CD4-positive, alpha-beta T cell treated with Interleukin-4 for 1 hour (primary cell): ENCODE measurements at regions not wholly inside any gene's neighbourhood (a gene's known extent, or its start where the extent isn't known, plus 50 kb on each side); places are given as distances from the start of the nearest gene placed in this dataset.
"Not testable (repeated sequence)": the region's sequence is repeated elsewhere in the genome, so short reads cannot be mapped to it uniquely, and the experiment has no call there.

Experiments used
- DNase-seq, 2 donors: peaks; one replicate each; pipeline ENCODE4 v3.0.0-alpha.2; 2020 to 2022

- DNase-seq = not testable (repeated sequence)
These were observed 95.3 kb upstream of the POTED start for GRCh38 chr21:13514308-13514707.

GRCh38 chr21:13515980-13516379 lies 93.6 kb upstream of the POTED start:
- DNase-seq = not testable (repeated sequence)

DNA sequence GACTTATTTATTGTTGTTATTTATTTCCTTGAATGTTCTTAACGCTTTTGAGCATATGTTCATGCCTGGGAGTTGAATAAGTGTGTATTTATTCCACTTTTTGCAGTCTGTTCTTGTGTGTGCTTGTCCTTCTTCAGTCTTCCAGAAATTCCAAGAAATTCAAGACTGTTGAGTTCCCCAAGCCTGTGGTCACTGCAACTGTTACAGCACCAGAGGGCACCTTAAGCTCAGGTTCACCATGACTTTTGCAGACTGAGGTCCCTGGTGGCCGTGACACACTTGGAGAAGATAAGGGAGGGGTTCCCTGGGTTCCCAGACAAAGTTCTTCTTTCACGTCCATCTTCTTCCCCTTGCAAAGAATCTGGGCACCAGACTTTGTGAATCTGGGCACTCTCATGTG lies 89.6 kb upstream of the POTED start:
- not testable (repeated sequence) for DNase-seq

GRCh38 chr21:13525015-13525414 lies 84.6 kb upstream of the POTED start:
- not testable (repeated sequence) for DNase-seq

DNA sequence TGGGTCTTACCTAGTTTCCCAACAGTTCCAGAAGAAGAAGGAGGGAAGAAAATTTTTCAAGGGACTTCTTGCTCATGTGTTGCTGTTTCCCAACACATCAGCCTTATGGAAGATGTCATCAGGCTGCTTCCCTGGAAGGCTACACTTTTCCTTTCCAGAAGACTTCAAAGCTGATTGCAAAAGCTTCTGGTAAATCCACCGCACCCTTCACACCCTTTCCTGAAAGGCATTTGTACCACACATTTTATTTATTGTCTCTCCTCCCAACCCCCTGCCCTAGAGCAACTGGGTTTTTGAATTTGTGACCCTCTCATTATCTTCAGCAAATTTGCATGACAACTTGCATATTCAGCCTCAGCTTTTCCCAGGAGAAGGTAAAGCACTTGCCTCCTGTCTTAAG lies 80.5 kb upstream of the POTED start:
- not testable (repeated sequence) for DNase-seq

- DNase-seq = not testable (repeated sequence)
These were observed 79.9 kb upstream of the POTED start for GRCh38 chr21:13529674-13530073.

- DNase-seq = not testable (repeated sequence)
These were observed 78.9 kb upstream of the POTED start for GRCh38 chr21:13530697-13531096.

GRCh38 chr21:13543482-13543881 lies 66.1 kb upstream of the POTED start:
- DNase-seq = not testable (repeated sequence)

DNA sequence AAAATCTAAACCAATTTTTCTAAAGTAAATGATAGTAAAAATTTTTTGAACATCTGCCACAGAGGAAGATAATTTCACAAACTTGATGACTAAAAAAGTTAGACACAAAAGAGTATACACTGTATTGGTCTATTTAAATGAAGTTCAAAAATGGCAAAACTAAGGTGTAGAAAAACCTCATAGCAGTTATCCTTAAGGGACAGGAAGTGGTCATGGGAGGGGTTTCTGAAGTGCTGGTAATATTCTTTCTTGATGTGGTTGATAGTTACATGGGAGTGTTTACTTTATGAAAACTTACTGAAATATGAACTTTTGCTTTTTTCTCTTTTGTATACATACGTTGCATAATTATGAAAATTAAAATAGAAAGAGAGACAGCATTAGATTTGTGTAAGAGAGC lies 64.1 kb upstream of the POTED start:
- peak in 1 of 2 donors; percentile 18 for DNase-seq
